ENCODE measurements at regions not wholly inside any gene's neighbourhood (a gene's known extent, or its start where the extent isn't known, plus 50 kb on each side); places are given as distances from the start of the nearest gene placed in this dataset.

- TF ChIP-seq POLR2AphosphoS5 (IDR thresholded peaks at IDR 0.05; ENCODE audit: low read depth, low read length) = no peak
- no peak for TF ChIP-seq SIN3A (IDR thresholded peaks at IDR 0.05; ENCODE audit: borderline replicate concordance, insufficient read depth, low read length)
- TF ChIP-seq TAF1 (IDR thresholded peaks at IDR 0.05; ENCODE audit: borderline replicate concordance, insufficient read depth, low read length) = no peak
- TF ChIP-seq FOXP2 (optimal IDR thresholded peaks at IDR 0.05; ENCODE audit: borderline replicate concordance, extremely low read depth, extremely low read length, insufficient read depth) = no peak
- no peak for TF ChIP-seq REST (IDR thresholded peaks at IDR 0.05; ENCODE audit: insufficient read depth in 1 of 2, low read depth in 2 of 2, low read length in 2 of 2)
Measured at GRCh38 chr2:239529313-239530015, 128.6 kb upstream of the HDAC4 start.

GRCh38 chr2:239528883-239529282, 128.1 kb upstream of the HDAC4 start:
- TF ChIP-seq FOXP2 (optimal IDR thresholded peaks at IDR 0.05; ENCODE audit: borderline replicate concordance, extremely low read depth, extremely low read length, insufficient read depth) (no peak), REST (IDR thresholded peaks at IDR 0.05; ENCODE audit: insufficient read depth in 1 of 2, low read depth in 2 of 2, low read length in 2 of 2) (no peak), POLR2AphosphoS5 (IDR thresholded peaks at IDR 0.05; ENCODE audit: low read depth, low read length) (no peak), SIN3A (IDR thresholded peaks at IDR 0.05; ENCODE audit: borderline replicate concordance, insufficient read depth, low read length) (no peak), TAF1 (IDR thresholded peaks at IDR 0.05; ENCODE audit: borderline replicate concordance, insufficient read depth, low read length) (no peak)

- TF ChIP-seq POLR2AphosphoS5 (IDR thresholded peaks at IDR 0.05; ENCODE audit: low read depth, low read length) (no peak), SIN3A (IDR thresholded peaks at IDR 0.05; ENCODE audit: borderline replicate concordance, insufficient read depth, low read length) (no peak), REST (IDR thresholded peaks at IDR 0.05; ENCODE audit: insufficient read depth in 1 of 2, low read depth in 2 of 2, low read length in 2 of 2) (no peak), FOXP2 (optimal IDR thresholded peaks at IDR 0.05; ENCODE audit: borderline replicate concordance, extremely low read depth, extremely low read length, insufficient read depth) (no peak), TAF1 (IDR thresholded peaks at IDR 0.05; ENCODE audit: borderline replicate concordance, insufficient read depth, low read length) (no peak)
Measured at GRCh38 chr2:239528146-239528545, 127.3 kb upstream of the HDAC4 start.

GRCh38 chr2:239526666-239527415, 126.0 kb upstream of the HDAC4 start:
- TF ChIP-seq SIN3A (IDR thresholded peaks at IDR 0.05; ENCODE audit: borderline replicate concordance, insufficient read depth, low read length) (no peak), REST (IDR thresholded peaks at IDR 0.05; ENCODE audit: insufficient read depth in 1 of 2, low read depth in 2 of 2, low read length in 2 of 2) (no peak), FOXP2 (optimal IDR thresholded peaks at IDR 0.05; ENCODE audit: borderline replicate concordance, extremely low read depth, extremely low read length, insufficient read depth) (no peak), TAF1 (IDR thresholded peaks at IDR 0.05; ENCODE audit: borderline replicate concordance, insufficient read depth, low read length) (no peak), POLR2AphosphoS5 (IDR thresholded peaks at IDR 0.05; ENCODE audit: low read depth, low read length) (no peak)
